GM19043 (cell line): ENCODE measurements at regions not wholly inside any gene's neighbourhood (a gene's known extent, or its start where the extent isn't known, plus 50 kb on each side); places are given as distances from the start of the nearest gene placed in this dataset.

ENCODE experiments used
- ATAC-seq: cut with Tn5 transposase; IDR thresholded peaks from one replicate; pipeline ENCODE4 v1.9.1; 2021; ENCODE audit warnings: low read depth; ENCODE audit not compliant: unreplicated experiment

DNA sequence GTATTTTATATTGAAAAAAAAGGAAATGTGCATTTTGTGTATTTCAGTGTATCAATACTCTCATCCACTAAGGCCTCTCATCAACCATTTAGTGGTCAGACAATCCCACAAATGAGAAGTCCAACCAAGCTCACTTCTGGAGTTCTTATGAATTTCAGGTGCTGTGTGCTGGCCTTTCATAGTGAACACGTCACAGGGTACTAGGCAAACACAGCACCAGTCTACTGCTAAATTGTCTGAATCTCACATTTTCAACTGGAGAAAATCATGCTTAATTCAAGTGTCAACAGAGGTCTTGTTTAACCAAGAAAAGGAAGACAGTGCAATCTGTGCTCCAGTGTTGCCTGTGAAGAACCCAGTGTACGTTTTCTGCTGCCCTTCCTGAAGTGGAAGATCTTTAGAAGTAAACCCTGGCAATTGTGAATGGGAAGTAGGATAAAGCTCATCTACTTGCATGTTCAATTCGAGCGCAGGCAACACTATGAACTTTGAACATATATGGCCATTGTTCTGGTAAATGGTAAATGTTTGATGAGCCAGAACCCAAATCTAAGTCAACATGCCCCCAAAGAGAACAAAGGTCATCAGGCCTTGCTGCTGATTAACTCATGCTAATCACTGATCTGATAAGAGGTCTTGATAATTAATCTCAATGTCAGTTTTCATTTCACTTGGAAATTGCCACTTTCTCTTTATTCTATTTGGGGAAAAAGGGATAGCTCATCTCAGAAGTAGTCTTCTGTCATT lies 439.2 kb upstream of the SOX9 start:
- no peak for ATAC-seq

- no peak for ATAC-seq
Observed at GRCh38 chr17:71682174-71682494, 438.7 kb upstream of the SOX9 start.

DNA sequence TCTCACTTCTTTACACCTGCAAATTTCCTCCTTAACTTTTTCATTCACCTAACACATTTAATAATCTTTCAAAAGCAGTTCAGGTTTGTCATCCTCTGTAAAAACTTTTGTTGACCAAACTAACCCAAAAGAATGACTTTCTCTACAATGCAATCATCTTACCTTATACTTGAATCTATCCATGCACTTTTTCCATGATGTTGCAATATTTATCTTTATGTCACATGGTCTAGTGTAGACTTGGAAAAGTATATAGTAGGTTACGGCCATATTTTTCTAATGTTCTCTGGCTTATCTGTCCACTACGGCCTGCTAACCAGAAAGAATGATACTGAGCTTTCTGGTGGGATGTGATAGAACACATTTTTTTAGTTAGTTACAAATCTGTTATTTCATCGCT lies 431.0 kb upstream of the SOX9 start:
- no peak for ATAC-seq

- ATAC-seq: no peak
Observed at GRCh38 chr17:71699907-71700306, 420.9 kb upstream of the SOX9 start.

- ATAC-seq: no peak
Observed at GRCh38 chr17:71703701-71704100, 417.1 kb upstream of the SOX9 start.

DNA sequence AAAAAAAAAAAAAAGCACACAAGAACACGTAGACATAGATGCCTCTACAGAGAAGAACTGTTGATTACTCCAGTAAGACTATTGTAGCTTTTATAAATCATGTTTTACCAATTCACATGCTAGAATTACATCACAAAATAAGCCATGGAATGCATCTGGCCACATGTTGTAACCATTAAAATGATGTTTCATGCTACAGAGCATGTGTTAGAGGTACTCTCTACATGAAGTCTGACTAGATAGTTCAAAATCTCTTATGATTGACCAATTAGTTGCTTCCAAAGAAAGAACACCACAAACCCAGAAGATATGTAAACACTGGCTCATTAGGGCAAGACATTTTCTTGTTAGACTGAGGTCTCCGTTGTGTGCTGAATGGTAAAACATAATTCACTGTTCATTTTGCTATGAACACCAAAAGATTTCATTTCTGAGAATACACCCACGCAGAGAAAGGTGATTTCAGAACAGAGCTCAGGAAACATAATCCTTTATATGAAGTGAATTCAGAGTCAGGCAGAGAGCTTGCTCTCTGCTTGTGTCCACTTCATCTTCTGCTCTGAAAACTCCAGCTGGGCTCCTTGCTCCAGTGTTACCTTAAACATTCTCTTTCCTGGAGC lies 411.4 kb upstream of the SOX9 start:
- no peak for ATAC-seq

GRCh38 chr17:71709946-71710345 lies 410.9 kb upstream of the SOX9 start:
- no peak for ATAC-seq

GRCh38 chr17:71710816-71711215 lies 410.0 kb upstream of the SOX9 start:
- ATAC-seq: no peak

DNA sequence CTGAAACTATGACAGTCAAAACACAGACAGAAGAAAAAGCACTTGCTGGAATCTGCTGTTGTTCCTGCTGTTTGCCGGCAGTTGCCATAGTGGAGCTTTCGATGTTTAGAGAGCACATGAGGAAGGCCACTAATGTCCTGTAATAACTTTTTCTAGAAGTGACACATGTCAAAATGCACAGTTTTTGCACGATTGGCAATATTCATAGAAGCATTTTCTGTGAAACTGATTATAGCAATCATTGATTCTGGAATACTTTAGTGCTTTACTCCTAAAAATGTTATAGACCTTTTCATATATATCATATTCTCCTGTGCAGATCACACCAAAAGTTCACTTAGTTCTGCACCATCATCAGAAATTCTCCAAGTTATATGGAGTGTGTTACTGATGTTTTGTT lies 407.0 kb upstream of the SOX9 start:
- ATAC-seq: no peak

- no peak for ATAC-seq
Observed at GRCh38 chr17:71724339-71724738, 396.5 kb upstream of the SOX9 start.

DNA sequence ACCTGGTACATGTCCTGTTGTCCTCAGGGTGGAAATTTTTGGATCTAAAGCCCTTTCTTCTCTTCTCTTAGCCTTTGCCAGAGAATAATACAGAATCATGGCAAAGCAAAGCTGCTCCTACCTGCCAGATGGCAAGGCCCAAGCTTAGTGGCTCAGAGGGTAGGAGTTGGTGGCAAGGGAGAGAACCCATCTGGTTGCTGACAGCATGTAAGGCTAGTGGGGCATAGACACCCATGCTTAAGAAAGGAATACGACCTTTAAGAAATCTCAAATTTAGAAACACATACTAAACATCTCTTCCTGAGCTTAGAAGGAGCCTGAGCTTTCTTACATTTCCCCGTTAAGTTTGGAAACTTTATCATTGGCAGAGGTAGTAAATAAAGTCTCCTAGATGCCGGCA lies 395.0 kb upstream of the SOX9 start:
- ATAC-seq: no peak

GRCh38 chr17:71726341-71726740 lies 394.5 kb upstream of the SOX9 start:
- ATAC-seq: no peak

GRCh38 chr17:71727292-71727691 lies 393.5 kb upstream of the SOX9 start:
- ATAC-seq: no peak

DNA sequence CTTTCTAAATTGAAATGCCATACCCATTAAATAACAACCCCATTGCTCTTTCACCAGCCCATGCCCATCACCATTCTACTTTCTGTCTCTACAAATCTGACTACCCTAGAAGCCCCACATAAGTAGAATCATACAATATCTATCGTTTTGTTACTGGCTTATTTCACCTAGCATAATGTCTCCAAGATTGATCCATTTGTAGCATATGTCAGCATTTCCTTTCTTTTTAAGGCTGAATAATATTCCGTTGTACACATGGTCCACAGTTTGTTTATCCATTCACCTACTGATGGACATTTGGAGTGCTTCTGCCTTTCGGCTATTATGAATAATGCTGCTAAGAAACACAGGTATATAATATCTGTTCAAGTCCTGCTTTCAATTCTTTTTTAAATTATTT lies 393.1 kb upstream of the SOX9 start:
- no peak for ATAC-seq

DNA sequence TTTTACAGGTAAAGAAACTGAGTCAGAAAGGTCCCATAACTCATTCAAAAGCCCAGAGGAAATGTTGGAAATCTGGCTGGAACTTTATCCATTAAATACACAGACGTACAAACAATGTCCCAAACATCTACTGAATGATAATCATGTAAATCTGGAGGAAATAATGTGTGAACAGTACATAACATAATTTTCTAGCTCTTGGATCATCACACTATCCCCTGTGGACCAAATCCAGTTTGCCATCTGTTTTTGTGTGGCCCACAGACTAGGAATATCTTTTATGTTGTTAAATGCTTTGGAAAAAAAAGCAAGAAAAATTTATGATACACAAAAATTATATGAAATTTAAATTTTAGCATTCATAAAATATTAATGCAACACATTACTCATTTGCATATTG lies 389.9 kb upstream of the SOX9 start:
- ATAC-seq: no peak

DNA sequence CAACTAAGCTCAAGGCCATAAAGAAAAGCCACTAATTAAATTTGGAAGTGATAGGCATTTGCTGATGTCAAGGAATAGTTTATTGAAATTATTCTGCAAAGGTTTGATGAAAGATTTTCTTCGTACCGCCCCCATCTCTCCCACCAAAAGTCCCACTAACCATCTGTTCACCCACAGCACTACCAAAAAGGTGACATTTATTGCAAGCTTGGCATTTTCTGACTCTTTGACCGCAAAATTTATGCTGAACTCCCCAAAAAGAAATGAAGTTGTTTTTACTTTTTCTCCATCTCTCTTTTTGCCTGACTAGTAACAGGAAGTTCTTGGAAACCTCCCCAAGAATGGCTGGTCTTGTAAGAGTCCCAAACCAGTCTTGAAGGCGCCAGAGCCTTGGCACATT lies 384.9 kb upstream of the SOX9 start:
- ATAC-seq: no peak

- no peak for ATAC-seq
Observed at GRCh38 chr17:71740866-71741265, 380.0 kb upstream of the SOX9 start.

DNA sequence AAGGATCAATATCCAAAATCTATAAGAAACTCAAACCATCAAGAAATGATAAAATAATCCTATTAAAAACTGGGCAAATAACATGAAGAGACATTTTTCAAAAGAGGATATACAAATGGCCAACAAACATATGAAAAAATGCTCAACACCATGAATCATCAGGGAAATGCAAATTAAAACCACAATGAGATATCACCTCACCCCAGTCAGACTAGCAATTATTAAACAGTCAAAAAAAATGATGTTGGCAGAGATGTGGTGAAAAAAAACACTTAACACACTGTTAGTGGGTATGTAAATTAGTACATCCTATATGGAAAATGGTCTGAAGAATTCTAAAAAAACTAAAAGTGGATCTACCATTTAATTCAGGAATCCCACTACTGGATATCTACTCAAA lies 379.0 kb upstream of the SOX9 start:
- ATAC-seq: no peak

- ATAC-seq: no peak
Observed at GRCh38 chr17:71748872-71749271, 371.9 kb upstream of the SOX9 start.

- ATAC-seq: no peak
Observed at GRCh38 chr17:71753070-71753469, 367.8 kb upstream of the SOX9 start.

DNA sequence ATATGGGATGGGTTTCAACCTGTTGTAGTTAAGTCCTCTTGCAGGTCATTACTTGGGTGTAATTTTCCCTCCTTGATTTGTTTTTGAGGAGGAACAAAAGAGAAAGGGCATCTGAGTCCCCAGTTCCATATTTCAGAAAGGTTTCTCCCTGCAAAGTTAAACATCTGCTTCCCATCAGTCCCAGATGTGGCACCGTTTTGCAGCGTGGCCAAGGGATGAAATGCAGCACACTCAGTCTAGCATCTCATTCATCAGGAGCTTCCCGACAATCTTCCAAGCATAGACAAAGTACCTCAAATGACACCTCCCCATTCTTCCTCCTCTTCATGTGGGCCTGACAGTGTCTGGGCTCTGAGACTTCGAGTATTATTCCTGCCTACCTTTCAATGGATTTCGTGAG lies 363.7 kb upstream of the SOX9 start:
- no peak for ATAC-seq

- no peak for ATAC-seq
Observed at GRCh38 chr17:71757956-71758355, 362.9 kb upstream of the SOX9 start.
